COLO668 (cell line): ENCODE measurements at regions not wholly inside any gene's neighbourhood (a gene's known extent, or its start where the extent isn't known, plus 50 kb on each side); places are given as distances from the start of the nearest gene placed in this dataset.
"Not testable (repeated sequence)": the region's sequence is repeated elsewhere in the genome, so short reads cannot be mapped to it uniquely, and the experiment has no call there.

Experiments used
- DNase-seq: peaks from one replicate; lab custom pipeline; 2025; ENCODE audit not compliant: unreplicated experiment; lab: John Stamatoyannopoulos, UW

GRCh38 chr7:156397249-156397648, 243.3 kb upstream of the RNF32 start:
- DNase-seq = no peak

- no peak for DNase-seq
Measured at GRCh38 chr7:156389116-156389692, 251.4 kb upstream of the RNF32 start.

GRCh38 chr7:156386097-156386496, 254.5 kb upstream of the RNF32 start:
- DNase-seq = no peak

GRCh38 chr7:156384706-156385105, 255.9 kb upstream of the RNF32 start:
- no peak for DNase-seq

GRCh38 chr7:156383526-156383925, 257.0 kb upstream of the RNF32 start:
- no peak for DNase-seq

- DNase-seq = no peak
Measured at GRCh38 chr7:156380261-156380660, 260.3 kb upstream of the RNF32 start.

GRCh38 chr7:156379324-156380070, 261.1 kb upstream of the RNF32 start:
- no peak for DNase-seq

GRCh38 chr7:156378806-156379205, 261.8 kb upstream of the RNF32 start:
- no peak for DNase-seq

GRCh38 chr7:156376317-156376716, 264.3 kb upstream of the RNF32 start:
- no peak for DNase-seq

- DNase-seq = no peak
Measured at GRCh38 chr7:156374335-156374734, 266.2 kb upstream of the RNF32 start.

GRCh38 chr7:156369929-156370328, 270.6 kb upstream of the RNF32 start:
- DNase-seq = not testable (repeated sequence)

- DNase-seq = no peak
Measured at GRCh38 chr7:156368053-156368843, 272.3 kb upstream of the RNF32 start.

- DNase-seq = no peak
Measured at GRCh38 chr7:156363751-156364150, 276.8 kb upstream of the RNF32 start.

- DNase-seq = no peak
Measured at GRCh38 chr7:156360835-156361234, 279.7 kb upstream of the RNF32 start.

GRCh38 chr7:156356551-156356950, 284.0 kb upstream of the RNF32 start:
- DNase-seq = no peak

GRCh38 chr7:156353352-156353751, 287.2 kb upstream of the RNF32 start:
- no peak for DNase-seq

GRCh38 chr7:156347703-156348248, 292.8 kb upstream of the RNF32 start:
- DNase-seq = not testable (repeated sequence)

- no peak for DNase-seq
Measured at GRCh38 chr7:156347132-156347531, 293.4 kb upstream of the RNF32 start.

GRCh38 chr7:156344595-156344994, 296.0 kb upstream of the RNF32 start:
- DNase-seq = no peak

GRCh38 chr7:156334636-156335035, 305.9 kb upstream of the RNF32 start:
- DNase-seq = no peak

GRCh38 chr7:156327916-156328315, 312.7 kb upstream of the RNF32 start:
- DNase-seq = no peak

GRCh38 chr7:156327474-156327873, 313.1 kb upstream of the RNF32 start:
- DNase-seq = no peak
